GM13977 (cell line): ENCODE measurements at regions not wholly inside any gene's neighbourhood (a gene's known extent, or its start where the extent isn't known, plus 50 kb on each side); places are given as distances from the start of the nearest gene placed in this dataset.
"Not testable (repeated sequence)": the region's sequence is repeated elsewhere in the genome, so short reads cannot be mapped to it uniquely, and the experiment has no call there.

Source experiments
- DNase-seq: peaks from one replicate; pipeline ENCODE4 v3.0.0; 2012; ENCODE audit warnings: low spot score
- in situ Hi-C: fragments of 300-500 bp; cut with MboI; formaldehyde crosslinking; loops from one replicate; pipeline ENCODE4 v1.12.0; 2022; ENCODE audit warnings: low sequenced_read_pairs, low pct_unique_long_range_greater_than_20kb, mixed read lengths, inconsistent platforms; ENCODE audit not compliant: unreplicated experiment
- TF ChIP-seq, protein P1 (sequence below): IDR thresholded peaks from 2 replicates; pipeline ENCODE4 v1.5.1; 2012; ENCODE audit warnings: mild to moderate bottlenecking, control low read depth; ENCODE audit not compliant: insufficient read depth; ENCODE audit errors: extremely low read depth, missing control alignments

DNA sequence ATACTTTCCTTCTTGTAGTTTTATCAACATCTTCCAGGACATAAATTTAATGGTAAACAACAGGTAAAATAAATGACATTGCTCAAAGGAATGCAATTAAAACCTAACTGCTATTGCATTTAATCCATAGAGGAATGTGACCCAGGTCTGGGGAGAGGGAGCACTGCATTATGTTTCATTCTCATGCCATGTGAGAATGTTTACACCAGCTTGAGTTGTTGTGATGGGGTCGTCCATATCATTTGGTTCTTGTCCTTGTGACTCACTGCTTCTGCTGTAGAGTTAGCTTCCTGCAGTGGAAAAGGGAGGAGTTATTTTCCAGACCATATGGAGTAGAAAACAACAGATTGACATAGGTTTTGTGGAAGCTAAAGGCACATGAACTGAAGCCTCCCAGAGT is 129.3 kb upstream of the PMCH start:
- TF ChIP-seq, protein P1, sequence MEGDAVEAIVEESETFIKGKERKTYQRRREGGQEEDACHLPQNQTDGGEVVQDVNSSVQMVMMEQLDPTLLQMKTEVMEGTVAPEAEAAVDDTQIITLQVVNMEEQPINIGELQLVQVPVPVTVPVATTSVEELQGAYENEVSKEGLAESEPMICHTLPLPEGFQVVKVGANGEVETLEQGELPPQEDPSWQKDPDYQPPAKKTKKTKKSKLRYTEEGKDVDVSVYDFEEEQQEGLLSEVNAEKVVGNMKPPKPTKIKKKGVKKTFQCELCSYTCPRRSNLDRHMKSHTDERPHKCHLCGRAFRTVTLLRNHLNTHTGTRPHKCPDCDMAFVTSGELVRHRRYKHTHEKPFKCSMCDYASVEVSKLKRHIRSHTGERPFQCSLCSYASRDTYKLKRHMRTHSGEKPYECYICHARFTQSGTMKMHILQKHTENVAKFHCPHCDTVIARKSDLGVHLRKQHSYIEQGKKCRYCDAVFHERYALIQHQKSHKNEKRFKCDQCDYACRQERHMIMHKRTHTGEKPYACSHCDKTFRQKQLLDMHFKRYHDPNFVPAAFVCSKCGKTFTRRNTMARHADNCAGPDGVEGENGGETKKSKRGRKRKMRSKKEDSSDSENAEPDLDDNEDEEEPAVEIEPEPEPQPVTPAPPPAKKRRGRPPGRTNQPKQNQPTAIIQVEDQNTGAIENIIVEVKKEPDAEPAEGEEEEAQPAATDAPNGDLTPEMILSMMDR = no peak
- no peak for DNase-seq
- in situ Hi-C loops = no loop called here

DNA sequence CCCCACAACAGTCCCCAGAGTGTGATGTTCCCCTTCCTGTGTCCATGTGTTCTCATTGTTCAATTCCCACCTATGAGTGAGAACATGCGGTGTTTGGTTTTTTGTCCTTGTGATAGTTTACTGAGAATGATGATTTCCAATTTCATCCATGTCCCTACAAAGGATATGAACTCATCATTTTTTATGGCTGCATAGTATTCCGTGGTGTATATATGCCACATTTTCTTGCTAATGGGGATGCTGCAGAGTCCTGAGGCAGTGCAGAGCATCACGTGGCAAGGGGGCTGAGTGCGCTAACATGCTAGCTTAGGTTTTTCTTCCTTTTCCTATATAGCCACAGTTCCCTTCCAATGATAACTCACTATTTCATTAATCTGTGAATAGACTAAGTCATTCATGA is 127.5 kb upstream of the PMCH start:
- in situ Hi-C loops, DNase-seq: not testable (repeated sequence)

DNA sequence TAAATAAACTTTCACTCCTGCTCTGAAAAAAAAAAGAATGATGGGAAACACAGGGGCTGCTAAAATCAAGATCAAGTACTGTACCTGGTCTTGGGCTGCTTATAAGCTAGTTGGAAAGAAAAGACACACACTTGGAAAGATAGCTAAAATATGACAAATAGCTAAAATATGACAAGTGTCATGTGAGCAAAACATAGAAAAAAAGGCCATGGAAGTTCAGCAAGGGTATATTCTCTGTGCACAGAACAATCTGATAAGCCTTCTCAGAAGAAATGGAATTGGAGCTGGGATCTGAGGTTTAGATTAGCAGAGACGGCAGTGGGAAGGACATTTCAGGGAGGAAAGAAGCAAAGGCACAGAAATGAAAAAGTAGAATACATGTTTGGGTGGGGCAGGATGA is 126.2 kb upstream of the PMCH start:
- in situ Hi-C loops = no loop called here
- no peak for DNase-seq
- TF ChIP-seq, protein P1 = no peak

DNA sequence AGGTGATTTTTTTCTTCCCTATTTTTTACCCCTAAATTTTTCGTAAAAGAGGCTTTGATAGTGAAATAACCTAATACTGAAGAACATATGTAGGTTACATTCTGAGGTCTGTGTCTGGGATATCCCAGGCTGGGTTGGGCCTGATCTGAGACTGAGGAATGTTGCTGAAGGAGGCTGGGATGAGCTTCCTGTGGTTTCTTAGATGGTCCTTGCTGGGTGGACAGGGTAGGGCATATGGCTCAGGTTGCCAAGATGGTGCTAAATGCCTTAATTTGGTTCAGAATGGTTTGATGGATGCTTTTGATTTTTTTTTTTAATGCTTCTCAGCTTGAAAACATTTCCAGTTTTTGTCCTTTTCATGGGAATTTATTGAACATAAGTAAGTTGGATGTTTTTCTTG is 124.6 kb upstream of the PMCH start:
- in situ Hi-C loops = no loop called here
- DNase-seq = no peak
- TF ChIP-seq, protein P1 = no peak

DNA sequence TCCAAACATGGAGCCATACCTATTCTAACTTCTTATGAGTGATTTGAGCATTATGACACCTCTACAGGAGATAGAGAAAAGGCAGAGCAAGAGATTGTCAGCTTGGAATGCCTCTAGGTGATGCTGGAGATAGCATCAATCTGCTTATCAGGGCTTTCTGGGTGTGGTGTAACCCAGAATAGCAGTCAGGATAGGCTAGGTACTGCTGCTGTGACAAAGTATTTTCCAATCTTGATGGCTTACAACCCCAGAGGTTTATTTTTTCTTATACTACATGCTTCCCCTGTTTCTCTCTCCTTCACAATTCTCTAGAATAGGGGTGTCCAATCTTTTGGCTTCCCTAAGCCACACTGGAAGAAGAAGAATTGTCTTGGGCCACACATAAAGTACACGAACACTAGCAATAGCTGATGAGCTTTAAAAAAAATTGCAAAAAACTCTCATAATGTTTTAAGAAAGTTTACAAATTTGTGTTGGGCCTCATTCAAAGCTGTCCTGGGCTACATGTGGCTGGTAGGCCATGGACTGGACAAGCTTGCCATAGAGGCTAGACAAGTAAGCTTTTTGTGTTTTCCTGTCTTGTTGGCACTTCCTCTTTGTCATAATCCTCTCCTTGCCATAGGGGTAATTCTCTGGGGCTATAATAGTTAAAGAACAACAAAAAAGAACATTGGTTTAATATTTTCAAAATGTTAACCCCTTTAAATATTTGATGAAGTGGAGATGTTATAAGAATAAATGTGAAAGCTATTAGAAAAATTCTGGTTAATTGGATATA is 123.9 kb upstream of the PMCH start:
- in situ Hi-C loops = no loop called here
- no peak for DNase-seq
- TF ChIP-seq, protein P1 = no peak

DNA sequence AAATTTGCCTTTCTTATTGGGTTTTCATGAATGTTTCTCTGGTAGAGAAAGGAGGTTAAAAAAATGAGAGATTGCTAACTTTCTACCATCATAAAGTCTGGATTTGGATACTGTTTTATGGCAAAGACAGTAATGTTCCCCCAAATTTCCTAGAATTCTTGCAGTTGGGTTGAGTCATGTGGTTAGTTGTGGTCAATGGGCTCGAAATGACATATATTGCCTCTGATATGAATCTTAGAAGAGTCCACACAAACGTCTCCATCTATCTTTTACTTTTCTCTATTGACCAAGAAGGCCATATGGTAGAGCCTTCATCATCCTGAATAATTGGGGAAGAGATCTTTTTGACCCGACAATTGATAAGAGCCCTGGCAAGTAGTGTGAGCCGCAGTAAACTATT is 119.5 kb upstream of the PMCH start:
- TF ChIP-seq, protein P1 = no peak
- in situ Hi-C loops = no loop called here
- no peak for DNase-seq

DNA sequence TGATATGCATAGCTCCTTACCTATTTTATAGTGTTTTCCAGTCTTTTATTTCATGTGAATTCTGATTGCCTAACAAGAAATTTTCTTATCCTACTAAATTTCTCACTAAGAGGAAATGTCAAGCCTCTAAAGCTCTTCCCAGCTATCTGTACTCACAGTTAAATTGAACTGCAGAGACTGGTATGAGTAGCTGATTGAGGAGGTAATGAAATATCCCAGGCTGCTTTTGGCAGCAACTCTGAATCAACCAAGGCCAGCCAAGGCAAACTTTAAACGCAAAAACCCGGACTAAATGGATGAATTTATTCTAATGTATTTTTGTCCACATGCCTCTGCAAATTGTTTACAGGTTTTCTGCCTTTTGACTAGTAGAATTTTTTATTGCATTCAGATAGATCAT is 119.1 kb upstream of the PMCH start:
- TF ChIP-seq, protein P1 = no peak
- in situ Hi-C loops = no loop called here
- DNase-seq = no peak
